Sigmoid colon (tissue), 6 donors: ENCODE measurements at regions not wholly inside any gene's neighbourhood (a gene's known extent, or its start where the extent isn't known, plus 50 kb on each side); places are given as distances from the start of the nearest gene placed in this dataset.

Experiments used
- DNase-seq: peaks from one replicate; pipeline ENCODE4 v3.0.0-alpha.2; 2019
- H3K27ac ChIP-seq, 4 donors: fragments of 200-600 bp; sonication (generic); one replicate each; pipeline ENCODE4 v1.5.1; 2016 to 2019; ENCODE audit warnings: mild to moderate bottlenecking in 1 of 4
- H3K27me3 ChIP-seq, 3 donors: fragments of 200-600 bp; sonication (generic); one replicate each; pipeline ENCODE4 v1.5.1; 2019; ENCODE audit warnings: mild to moderate bottlenecking in 1 of 3
- H3K36me3 ChIP-seq, 4 donors: fragments of 200-600 bp; sonication (generic); one replicate each; pipeline ENCODE4 v1.5.1; 2016 to 2019
- H3K4me1 ChIP-seq, 4 donors: fragments of 200-600 bp; sonication (generic); one replicate each; pipeline ENCODE4 v1.5.1; 2017 to 2019
- H3K4me3 ChIP-seq, 4 donors: fragments of 200-600 bp; sonication (generic); one replicate each; pipeline ENCODE4 v1.5.1; 2017 to 2019; ENCODE audit warnings: mild to moderate bottlenecking in 2 of 4, moderate library complexity in 1 of 4
- H3K9me3 ChIP-seq, 4 donors: fragments of 200-600 bp in 3 of 4; sonication (generic) in 3 of 4; one replicate each; pipeline versions ENCODE4 v1.5.1 to v1.6.1; 2013 to 2019
- CTCF ChIP-seq, 4 experiments: fragments of 450-650 bp in 3 of 4; fragments of 200-600 bp in 1 of 4; IDR thresholded peaks; one replicate each; pipeline ENCODE4 v1.5.1; 2016 to 2019; ENCODE audit warnings: antibody characterized with exemption in 4 of 4, mild to moderate bottlenecking in 3 of 4, moderate library complexity in 2 of 4
- EP300 ChIP-seq, 4 donors: sonication (generic); formaldehyde crosslinking; IDR thresholded peaks; one replicate each; pipeline ENCODE4 v1.6.1; 2017; ENCODE audit warnings: antibody characterized with exemption in 4 of 4
- POLR2A ChIP-seq, 2 donors: fragments of 450-650 bp; IDR thresholded peaks; one replicate each; pipeline ENCODE4 v1.6.1; 2016; ENCODE audit warnings: antibody characterized with exemption in 2 of 2, mild to moderate bottlenecking in 2 of 2, moderate library complexity in 2 of 2
- POLR2AphosphoS5 ChIP-seq, 4 donors: sonication (generic); formaldehyde crosslinking; IDR thresholded peaks; one replicate each; pipeline ENCODE4 v1.6.1; 2017; ENCODE audit warnings: antibody characterized with exemption in 4 of 4
- WGBS, 2 donors: extraction: QIAGEN DNeasy Blood & Tissue Kit; methylation state at CpG; one replicate each; pipeline ENCODE4 v1.1.7; 2013; 5-methylcytosine and 5-hydroxymethylcytosine counted together
- intact Hi-C: fragments of 100-400 bp; cut with DNase I; formaldehyde crosslinking; loops from one replicate; pipeline ENCODE4 v1.15.1; 2023
- donor health status: healthy with polysubstance abuse.
- donor health status: healthy.

- no peaks in the 10 kb centered on the region for H3K27me3 ChIP-seq
- H3K4me3 ChIP-seq: no peak overlapping the region
- H3K27ac ChIP-seq: no peak overlapping the region
- TF ChIP-seq EP300 (IDR thresholded peaks at IDR 0.05): no peak
- no peak for TF ChIP-seq CTCF (IDR thresholded peaks at IDR 0.05)
- no peak for TF ChIP-seq POLR2A (IDR thresholded peaks at IDR 0.05)
- TF ChIP-seq POLR2AphosphoS5 (IDR thresholded peaks at IDR 0.05): no peak
- no peaks in the 10 kb centered on the region for H3K4me1 ChIP-seq
- H3K9me3 ChIP-seq: no peaks in the 10 kb centered on the region
- intact Hi-C loops: no loop called here
- no peaks in the 10 kb centered on the region for H3K36me3 ChIP-seq
- WGBS, 2 donors: 75 to 79% methylated on average over 2 of the region's 2 CpGs
- no peak for DNase-seq
Observed at GRCh38 chr6:147127587-147127986, 76.6 kb upstream of the STXBP5 start.

DNA sequence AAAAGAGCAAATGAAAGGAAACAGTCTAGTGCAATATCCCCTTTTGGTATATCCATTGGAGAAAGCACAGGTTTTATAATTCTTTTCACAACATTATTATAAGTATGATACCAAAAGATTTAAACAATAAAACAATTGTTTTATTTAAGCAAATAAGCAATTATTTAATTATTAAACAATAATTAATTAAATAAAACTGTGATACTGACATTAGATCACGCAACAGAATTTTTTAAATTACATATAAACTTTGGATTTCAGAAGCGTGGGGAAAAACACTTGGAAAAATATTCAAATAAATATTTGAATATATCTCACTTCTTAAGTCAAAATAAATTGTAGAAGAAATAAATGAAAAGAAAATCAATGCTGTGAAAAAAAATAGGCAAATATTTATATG is 76.2 kb upstream of the STXBP5 start:
- Histone ChIP-seq H3K4me1 (no peaks in the 10 kb centered on the region), H3K9me3 (no peaks in the 10 kb centered on the region), H3K36me3 (no peaks in the 10 kb centered on the region), H3K27ac (no peak overlapping the region), H3K4me3 (no peak overlapping the region), H3K27me3 (no peaks in the 10 kb centered on the region)
- intact Hi-C loops: no loop called here
- 92 to 97% methylated on average over 2 of the region's 2 CpGs for WGBS, 2 donors
- TF ChIP-seq EP300 (IDR thresholded peaks at IDR 0.05): no peak
- no peak for TF ChIP-seq POLR2AphosphoS5 (IDR thresholded peaks at IDR 0.05)
- TF ChIP-seq CTCF (IDR thresholded peaks at IDR 0.05): no peak
- TF ChIP-seq POLR2A (IDR thresholded peaks at IDR 0.05): no peak
- DNase-seq: no peak

DNA sequence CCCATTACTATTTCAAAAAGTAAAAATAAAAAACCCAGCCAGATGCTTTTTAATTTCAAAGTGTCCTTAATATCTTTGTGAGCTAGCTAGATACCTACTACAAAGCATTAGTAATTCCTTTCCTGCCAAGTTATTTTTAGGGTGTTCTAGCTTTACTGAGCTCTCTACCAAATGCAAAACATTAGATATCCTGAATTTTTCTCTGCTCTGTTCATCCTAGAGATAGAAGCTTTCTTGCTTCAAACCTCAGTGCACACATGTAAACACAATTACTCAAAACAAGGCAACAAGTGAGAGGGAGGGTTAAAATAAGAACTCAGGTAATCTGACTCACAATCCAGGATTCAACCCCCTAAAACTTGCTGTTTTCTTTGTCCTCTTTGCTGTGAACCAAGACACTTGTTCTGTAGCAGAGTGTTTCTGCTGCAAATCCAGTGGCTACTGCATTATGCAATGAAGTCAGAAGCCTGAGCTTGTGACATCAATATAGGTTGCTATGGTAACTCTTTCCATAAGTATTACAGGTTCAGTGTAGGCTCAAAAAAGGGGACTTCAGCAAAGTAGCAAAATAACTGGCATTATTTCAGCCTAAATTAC is 72.6 kb upstream of the STXBP5 start:
- no peaks in the 10 kb centered on the region for H3K36me3 ChIP-seq
- no peak overlapping the region for H3K27ac ChIP-seq
- TF ChIP-seq POLR2AphosphoS5 (IDR thresholded peaks at IDR 0.05) (no peak), CTCF (IDR thresholded peaks at IDR 0.05) (no peak), POLR2A (IDR thresholded peaks at IDR 0.05) (no peak), EP300 (IDR thresholded peaks at IDR 0.05) (no peak)
- H3K4me1 ChIP-seq: no peaks in the 10 kb centered on the region
- intact Hi-C loops: no loop called here
- H3K27me3 ChIP-seq: no peaks in the 10 kb centered on the region
- no peak overlapping the region for H3K4me3 ChIP-seq
- DNase-seq: no peak
- no peaks in the 10 kb centered on the region for H3K9me3 ChIP-seq

DNA sequence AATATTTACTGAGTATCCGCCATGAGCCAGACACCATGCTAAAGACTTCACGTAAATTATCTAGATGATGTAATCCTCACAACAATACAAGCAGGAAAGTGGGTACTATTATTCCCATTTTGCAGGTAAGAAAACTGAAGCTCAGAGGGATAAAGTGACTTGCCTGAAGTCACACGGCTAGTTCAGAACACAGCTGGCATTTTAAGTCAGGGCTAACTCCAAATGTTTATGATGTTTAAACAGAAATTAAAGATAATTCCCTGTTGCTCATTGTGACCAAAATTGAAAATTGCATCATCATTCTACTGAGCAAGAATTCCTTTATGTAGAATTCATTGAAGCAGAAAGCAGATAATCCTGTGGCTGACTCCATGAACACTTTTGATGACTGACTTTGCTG is 71.3 kb upstream of the STXBP5 start:
- Histone ChIP-seq H3K4me1 (no peaks in the 10 kb centered on the region), H3K27me3 (no peaks in the 10 kb centered on the region), H3K4me3 (no peak overlapping the region), H3K36me3 (no peaks in the 10 kb centered on the region), H3K27ac (no peak overlapping the region), H3K9me3 (no peaks in the 10 kb centered on the region)
- no peak for DNase-seq
- TF ChIP-seq CTCF (IDR thresholded peaks at IDR 0.05) (no peak), EP300 (IDR thresholded peaks at IDR 0.05) (no peak), POLR2A (IDR thresholded peaks at IDR 0.05) (no peak), POLR2AphosphoS5 (IDR thresholded peaks at IDR 0.05) (no peak)
- 16 to 65% methylated on average over 3 of the region's 3 CpGs for WGBS, 2 donors
- intact Hi-C loops: no loop called here

DNA sequence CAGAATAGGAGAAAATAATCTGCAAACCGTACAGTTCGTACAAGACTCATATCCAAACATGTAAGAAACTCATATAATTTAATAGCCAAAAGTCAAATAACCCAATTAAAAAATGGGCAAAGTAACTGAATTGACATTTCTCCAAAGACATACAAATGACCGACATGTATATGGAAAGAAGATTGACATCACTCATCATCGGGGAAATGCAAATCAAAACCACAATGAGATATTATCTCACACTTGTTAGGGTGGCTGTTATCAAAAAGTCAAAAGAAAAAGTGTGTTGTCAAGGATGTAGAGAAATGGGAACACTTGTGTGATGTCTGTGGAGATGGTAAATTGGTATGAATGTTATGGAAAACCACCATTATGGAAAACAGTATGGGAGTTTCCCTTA is 70.5 kb upstream of the STXBP5 start:
- no peak overlapping the region for H3K4me3 ChIP-seq
- no peak for DNase-seq
- H3K27ac ChIP-seq: no peak overlapping the region
- no peaks in the 10 kb centered on the region for H3K4me1 ChIP-seq
- H3K9me3 ChIP-seq: no peaks in the 10 kb centered on the region
- WGBS, 2 donors: 88 to 94% methylated on average over 4 of the region's 4 CpGs
- H3K36me3 ChIP-seq: no peaks in the 10 kb centered on the region
- no peak for TF ChIP-seq POLR2A (IDR thresholded peaks at IDR 0.05)
- TF ChIP-seq EP300 (IDR thresholded peaks at IDR 0.05): no peak
- TF ChIP-seq CTCF (IDR thresholded peaks at IDR 0.05): no peak
- no peak for TF ChIP-seq POLR2AphosphoS5 (IDR thresholded peaks at IDR 0.05)
- intact Hi-C loops: no loop called here
- H3K27me3 ChIP-seq: no peaks in the 10 kb centered on the region
